IMR-90 (cell line): ENCODE measurements at regions not wholly inside any gene's neighbourhood (a gene's known extent, or its start where the extent isn't known, plus 50 kb on each side); places are given as distances from the start of the nearest gene placed in this dataset.

Experiments
- ATAC-seq: fragments of 200-7000 bp; cut with Tn5 transposase; 2 replicates; pipeline ENCODE4 v1.9.1; 2020; ENCODE audit warnings: low read depth, mild to moderate bottlenecking, moderate library complexity
- BruUV-seq: library from RNA; stranded (reverse); fragments of 400-500 nt; replicated peaks from 2 replicates; lab custom pipeline; 2021; lab: Mats Ljungman, UMichigan
- CTCF ChIA-PET: fragments of 300-600 bp; formaldehyde crosslinking; extraction: SDS; loops from one replicate; lab custom pipeline; 2021; ENCODE audit warnings: antibody characterized with exemption; lab: Yijun Ruan, JAX
- POLR2A ChIA-PET: fragments of 300-600 bp; sonication (Branson Sonifier 250); formaldehyde crosslinking; loops from one replicate; lab custom pipeline; 2022; ENCODE audit warnings: antibody characterized with exemption; ENCODE audit not compliant: unreplicated experiment; lab: Charles Lee
- DNase-seq: peaks from one replicate; pipeline ENCODE4 v3.0.0; 2013
- H2AFZ ChIP-seq: replicated peaks from 2 replicates; pipeline ENCODE3; 2013; ENCODE audit warnings: low read length, mild to moderate bottlenecking; ENCODE audit not compliant: poor library complexity
- H2AK5ac ChIP-seq: 2 replicates; pipeline ENCODE4 v1.6.1; 2013; ENCODE audit warnings: low read depth, low read length, inconsistent platforms
- H2AK9ac ChIP-seq: replicated peaks from 2 replicates; pipeline ENCODE3; 2013; ENCODE audit warnings: mild to moderate bottlenecking, low read depth, low read length, moderate library complexity; ENCODE audit not compliant: poor library complexity
- H2BK120ac ChIP-seq: 2 replicates; pipeline ENCODE4 v1.6.1; 2013; ENCODE audit warnings: low read depth, low read length, inconsistent platforms
- H2BK15ac ChIP-seq: 3 replicates; pipeline ENCODE4 v1.6.1; 2013; ENCODE audit warnings: low read depth, low read length, inconsistent platforms
- H2BK20ac ChIP-seq: 2 replicates; pipeline ENCODE4 v1.6.1; 2013; ENCODE audit warnings: low read depth, mild to moderate bottlenecking, inconsistent platforms, low read length, moderate library complexity
- H2BK5ac ChIP-seq: 2 replicates; pipeline ENCODE4 v1.6.1; 2013; ENCODE audit warnings: mild to moderate bottlenecking, low read depth, low read length, inconsistent platforms; ENCODE audit not compliant: poor library complexity, severe bottlenecking
- H3K14ac ChIP-seq: replicated peaks from 2 replicates; pipeline ENCODE4 v1.6.1; 2013; ENCODE audit warnings: low read depth, low read length, inconsistent platforms
- H3K18ac ChIP-seq: 2 replicates; pipeline ENCODE4 v1.6.1; 2013; ENCODE audit warnings: low read depth, low read length, control low read depth
- H3K23ac ChIP-seq: 2 replicates; pipeline ENCODE4 v1.6.1; 2013; ENCODE audit warnings: low read depth, low read length, inconsistent platforms
- H3K27ac ChIP-seq: 2 replicates; pipeline ENCODE4 v1.5.1; 2013; ENCODE audit warnings: mild to moderate bottlenecking, control low read depth, low read length; ENCODE audit not compliant: insufficient read depth
- H3K27me3 ChIP-seq: 2 replicates; pipeline ENCODE4 v1.6.1; 2013; ENCODE audit warnings: low read length; ENCODE audit not compliant: control insufficient read depth, insufficient read depth
- H3K36me3 ChIP-seq: 2 replicates; pipeline ENCODE4 v1.6.1; 2013; ENCODE audit warnings: low read length, mixed read lengths; ENCODE audit not compliant: control insufficient read depth, insufficient read depth
- H3K4ac ChIP-seq: 2 replicates; pipeline ENCODE4 v1.6.1; 2013; ENCODE audit warnings: low read depth, low read length, inconsistent platforms
- H3K4me1 ChIP-seq: 2 replicates; pipeline ENCODE4 v1.6.1; 2013; ENCODE audit warnings: low read length, mixed read lengths; ENCODE audit not compliant: control insufficient read depth, insufficient read depth
- H3K4me2 ChIP-seq: 2 replicates; pipeline ENCODE4 v1.6.1; 2013; ENCODE audit warnings: low read depth, mild to moderate bottlenecking, control low read depth, low read length, moderate library complexity
- H3K4me3 ChIP-seq: 2 replicates; pipeline ENCODE4 v1.5.1; 2013; ENCODE audit warnings: low read depth, mild to moderate bottlenecking, control low read depth, low read length, moderate library complexity; ENCODE audit not compliant: insufficient read depth
- H3K56ac ChIP-seq: 2 replicates; pipeline ENCODE4 v1.6.1; 2013; ENCODE audit warnings: low read length, inconsistent platforms; ENCODE audit not compliant: insufficient read depth; ENCODE audit errors: extremely low read depth
- H3K79me1 ChIP-seq, 2 experiments: 2 replicates each; pipeline ENCODE4 v1.6.1; 2013; ENCODE audit warnings: low read length in 2 of 2, inconsistent platforms in 1 of 2, low read depth in 1 of 2
- H3K9ac ChIP-seq: 2 replicates; pipeline ENCODE4 v1.6.1; 2013; ENCODE audit warnings: low read depth, low read length, control low read depth
- H3K9me1 ChIP-seq: 2 replicates; pipeline ENCODE4 v1.6.1; 2013; ENCODE audit warnings: low read length, inconsistent platforms; ENCODE audit not compliant: insufficient read depth
- H3K9me3 ChIP-seq: 2 replicates; pipeline ENCODE4 v1.6.1; 2013; ENCODE audit warnings: low read length; ENCODE audit not compliant: control insufficient read depth, insufficient read depth
- H4K20me1 ChIP-seq: 2 replicates; pipeline ENCODE4 v1.6.1; 2013; ENCODE audit warnings: low read length, inconsistent platforms; ENCODE audit not compliant: insufficient read depth
- H4K5ac ChIP-seq: 2 replicates; pipeline ENCODE4 v1.6.1; 2013; ENCODE audit warnings: mild to moderate bottlenecking, low read depth, low read length, control low read depth
- H4K8ac ChIP-seq, 2 experiments: 2 replicates each; pipeline ENCODE4 v1.6.1; 2013; ENCODE audit warnings: low read depth in 2 of 2, low read length in 2 of 2, control low read depth in 1 of 2, inconsistent platforms in 1 of 2
- H4K91ac ChIP-seq: 2 replicates; pipeline ENCODE4 v1.6.1; 2013; ENCODE audit warnings: low read depth, low read length, inconsistent platforms; ENCODE audit not compliant: insufficient read depth
- BHLHE40 ChIP-seq: fragments of 150-350 bp; IDR thresholded peaks from 2 replicates; pipeline ENCODE4 v1.6.1; 2016; ENCODE audit warnings: mild to moderate bottlenecking, low read depth, low read length
- CEBPB ChIP-seq: IDR thresholded peaks from 2 replicates; pipeline ENCODE4 v1.6.1; 2012; ENCODE audit warnings: low read depth, low read length, improper control_type of control experiment
- SMC3 ChIP-seq: fragments of 150-350 bp; IDR thresholded peaks from 2 replicates; pipeline ENCODE4 v1.6.1; 2016; ENCODE audit warnings: low read depth, mild to moderate bottlenecking, antibody characterized with exemption, low read length, moderate library complexity
- WGBS, 2 experiments: methylation state at CpG; one replicate each; pipeline versions ENCODE4 v1.1.5 to v1.1.7; 2013; ENCODE audit warnings: missing lambda C conversion rate in 2 of 2; ENCODE audit not compliant: insufficient read length in 1 of 2; ENCODE audit errors: extremely low coverage in 2 of 2; 5-methylcytosine and 5-hydroxymethylcytosine counted together
- dilution Hi-C: fragments of 300-500 bp; cut with HindIII; formaldehyde crosslinking; loops from one replicate; pipeline ENCODE4 v1.14.3; 2018; ENCODE audit warnings: low sequenced_read_pairs; ENCODE audit not compliant: unreplicated experiment
- in situ Hi-C: fragments of 300-500 bp; cut with MboI; formaldehyde crosslinking; loops from 3 replicates; pipeline ENCODE4 v1.14.3; 2019; ENCODE audit warnings: low sequenced_read_pairs, inconsistent platforms, mixed read lengths
- intact Hi-C: fragments of 100-400 bp; cut with micrococcal nuclease; formaldehyde crosslinking; loops from 2 replicates; pipeline ENCODE4 v1.10.0; 2022

DNA sequence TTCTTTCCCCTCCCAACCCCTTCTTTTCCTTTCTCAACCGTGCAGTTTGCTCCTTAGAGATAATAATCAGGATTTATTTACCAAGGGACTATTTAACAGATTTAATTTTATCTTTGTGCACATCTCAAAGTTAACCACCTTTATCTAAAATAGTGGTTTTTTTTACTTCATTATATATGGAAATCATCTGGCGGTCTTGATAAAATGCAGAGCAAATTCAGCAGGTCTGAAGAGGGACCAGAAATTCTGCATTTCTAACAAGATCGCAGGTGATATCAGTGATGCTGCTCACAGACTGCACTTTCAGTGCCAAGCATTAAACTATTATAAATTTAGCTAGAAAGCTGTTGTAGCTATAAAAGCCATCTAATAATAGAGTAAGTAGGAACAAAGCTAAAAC lies 83.4 kb upstream of the NEGR1 start:
- TF ChIP-seq CEBPB (no peak), SMC3 (no peak), BHLHE40 (no peak)
- no CpG with 5 or more reads among the region's 3 CpGs for WGBS, 2 experiments
- BruUV-seq = no TSS peak
- Histone ChIP-seq H3K23ac (no peak overlapping the region), H3K18ac (no peak overlapping the region), H2BK120ac (no peak overlapping the region), H2AK5ac (no peak overlapping the region), H4K8ac (no peak overlapping the region), H4K5ac (no peak overlapping the region), H4K20me1 (no peaks in the 10 kb centered on the region), H3K4me2 (no peak overlapping the region), H2BK20ac (no peak overlapping the region), H3K14ac (no peak overlapping the region), H2BK15ac (no peak overlapping the region), H3K27ac (no peak overlapping the region), H2AFZ (no peak overlapping the region), H3K9ac (no peak overlapping the region), H3K27me3 (no peaks in the 10 kb centered on the region), H4K91ac (no peak overlapping the region), H3K9me3 (no peaks in the 10 kb centered on the region), H3K4me1 (no peaks in the 10 kb centered on the region), H3K9me1 (no peaks in the 10 kb centered on the region), H3K79me1 (no peaks in the 10 kb centered on the region), H3K4ac (no peak overlapping the region), H2AK9ac (no peak overlapping the region), H3K36me3 (no peaks in the 10 kb centered on the region), H3K56ac (no peak overlapping the region), H2BK5ac (no peak overlapping the region), H3K4me3 (no peak overlapping the region)
- ChIA-PET POLR2A (no interaction called here), CTCF (no interaction called here)
- ATAC-seq = no peak
- DNase-seq = no peak
- intact Hi-C loops = no loop called here
- in situ Hi-C loops = no loop called here
- dilution Hi-C loops = no loop called here
